Breast epithelium (tissue), 4 donors: ENCODE measurements at regions not wholly inside any gene's neighbourhood (a gene's known extent, or its start where the extent isn't known, plus 50 kb on each side); places are given as distances from the start of the nearest gene placed in this dataset.

Experiments used
- DNase-seq, 2 donors: peaks; one replicate each; pipeline ENCODE4 v3.0.0-alpha.2; 2019; ENCODE audit warnings: low spot score in 2 of 2
- H3K27ac ChIP-seq, 2 donors: fragments of 200-600 bp; sonication (generic) in 1 of 2; one replicate each; pipeline ENCODE4 v1.5.1; 2016 to 2019; ENCODE audit warnings: mild to moderate bottlenecking in 1 of 2
- H3K27me3 ChIP-seq, 2 donors: fragments of 200-600 bp; sonication (generic) in 1 of 2; one replicate each; pipeline versions ENCODE4 v1.5.1 to v1.6.0; 2017 to 2019; ENCODE audit warnings: control low read depth in 1 of 2, mild to moderate bottlenecking in 1 of 2
- H3K36me3 ChIP-seq: fragments of 200-600 bp; one replicate; pipeline ENCODE4 v1.5.1; 2019
- H3K4me1 ChIP-seq, 2 donors: fragments of 200-600 bp; sonication (generic); one replicate each; pipeline ENCODE4 v1.5.1; 2016 to 2019; ENCODE audit warnings: control low read depth in 1 of 2
- H3K4me3 ChIP-seq, 3 donors: fragments of 200-600 bp; sonication (generic); 1 replicate in 2 of 3; 2 replicates in 1 of 3; pipeline ENCODE4 v1.5.1; 2016 to 2019; ENCODE audit warnings: mild to moderate bottlenecking in 3 of 3, moderate library complexity in 2 of 3
- H3K9me3 ChIP-seq, 2 donors: fragments of 200-600 bp; sonication (generic) in 1 of 2; one replicate each; pipeline ENCODE4 v1.5.1; 2016 to 2019; ENCODE audit warnings: control low read depth in 1 of 2
- CTCF ChIP-seq, 3 donors: fragments of 450-650 bp; IDR thresholded peaks; one replicate each; pipeline ENCODE4 v1.5.1; 2016 to 2017; ENCODE audit warnings: antibody characterized with exemption in 3 of 3, mild to moderate bottlenecking in 3 of 3, moderate library complexity in 3 of 3
- POLR2A ChIP-seq: fragments of 450-650 bp; IDR thresholded peaks from one replicate; pipeline ENCODE4 v1.6.1; 2016; ENCODE audit warnings: antibody characterized with exemption, mild to moderate bottlenecking, moderate library complexity
- POLR2AphosphoS5 ChIP-seq, 3 donors: sonication (generic); formaldehyde crosslinking; IDR thresholded peaks; one replicate each; pipeline ENCODE4 v1.6.1; 2017; ENCODE audit warnings: antibody characterized with exemption in 3 of 3
- intact Hi-C: fragments of 100-400 bp; cut with DNase I; formaldehyde crosslinking; loops from one replicate; pipeline ENCODE4 v1.15.1; 2023; ENCODE audit warnings: low total_unique reads

DNA sequence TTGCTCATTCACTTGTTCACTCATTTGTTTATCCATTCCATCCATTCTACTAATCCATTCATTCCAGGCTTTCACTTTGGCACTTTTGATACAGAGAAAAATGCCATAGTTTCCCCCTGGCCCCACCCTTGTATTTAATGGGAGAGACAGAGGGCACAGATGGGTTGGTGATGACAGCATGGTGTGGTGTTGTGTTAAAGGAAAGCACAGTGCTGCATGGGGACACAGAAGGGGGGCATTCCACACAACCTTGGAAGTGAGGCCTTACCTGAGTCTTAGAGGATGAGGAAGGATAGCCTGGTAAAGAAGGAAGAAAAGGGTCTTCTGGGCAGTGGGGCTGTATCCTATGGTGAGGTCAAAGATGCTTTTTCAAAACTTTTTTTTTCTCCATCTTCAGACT lies 248.5 kb upstream of the C11orf87 start:
- Histone ChIP-seq H3K36me3 (no peaks in the 10 kb centered on the region), H3K4me1 (no peaks in the 10 kb centered on the region), H3K27ac (no peak overlapping the region), H3K27me3 (no peaks in the 10 kb centered on the region), H3K4me3 (no peak overlapping the region), H3K9me3 (no peaks in the 10 kb centered on the region)
- no peak for DNase-seq
- TF ChIP-seq CTCF (IDR thresholded peaks at IDR 0.05) = no peak
- TF ChIP-seq POLR2AphosphoS5 (IDR thresholded peaks at IDR 0.05) = no peak
- TF ChIP-seq POLR2A = no peak
- intact Hi-C loops = no loop called here

DNA sequence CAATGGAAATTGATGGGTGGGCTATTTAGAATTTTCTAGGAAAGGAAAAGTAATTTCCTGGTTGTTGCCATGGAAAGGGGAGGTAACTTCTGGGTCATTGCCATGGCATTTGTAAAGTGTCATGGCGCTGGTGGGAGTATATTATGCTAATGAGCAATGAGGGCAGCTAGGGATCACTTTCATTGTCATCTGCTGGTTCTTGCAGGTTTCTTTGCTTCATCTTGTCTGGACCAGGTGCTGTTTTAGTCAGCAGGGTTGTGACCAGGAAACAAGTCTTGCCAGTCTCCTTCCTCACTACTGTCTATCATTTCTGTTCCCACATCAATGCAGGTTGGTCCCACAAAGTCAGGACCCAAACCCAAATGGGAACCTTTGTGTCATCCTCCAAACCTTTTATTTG lies 237.6 kb upstream of the C11orf87 start:
- intact Hi-C loops = no loop called here
- Histone ChIP-seq H3K4me1 (no peaks in the 10 kb centered on the region), H3K27ac (no peak overlapping the region), H3K27me3 (no peaks in the 10 kb centered on the region), H3K9me3 (peaks cover 0 to 9% of the 10 kb centered on the region in 2 donors), H3K36me3 (no peaks in the 10 kb centered on the region), H3K4me3 (no peak overlapping the region)
- DNase-seq = no peak
- TF ChIP-seq POLR2AphosphoS5 (IDR thresholded peaks at IDR 0.05) = no peak

DNA sequence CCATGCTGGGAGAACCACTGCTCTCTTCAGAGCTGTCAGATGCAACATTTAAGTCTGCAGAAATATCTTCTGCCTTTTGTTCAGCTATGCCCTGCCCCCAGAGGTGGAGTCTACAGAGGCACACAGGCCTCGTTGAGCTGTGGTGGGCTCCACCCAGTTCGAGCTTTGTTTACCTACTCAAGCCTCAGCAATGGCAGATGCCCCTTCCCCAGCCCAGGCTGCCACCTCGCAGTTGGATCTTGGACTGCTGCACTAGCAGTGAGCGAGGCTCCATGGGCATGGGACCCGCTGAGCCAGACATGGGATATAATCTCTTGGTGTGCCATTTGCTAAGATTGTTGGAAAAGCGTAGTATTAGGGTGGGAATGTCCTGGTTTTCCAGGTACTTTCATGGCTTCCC lies 229.1 kb upstream of the C11orf87 start:
- H3K36me3 ChIP-seq = no peaks in the 10 kb centered on the region
- intact Hi-C loops = no loop called here
- DNase-seq = no peak
- H3K9me3 ChIP-seq = peaks cover 5 to 20% of the 10 kb centered on the region in 2 donors
- TF ChIP-seq POLR2A (no peak), POLR2AphosphoS5 (IDR thresholded peaks at IDR 0.05) (no peak), CTCF (IDR thresholded peaks at IDR 0.05) (no peak)
- no peak overlapping the region for H3K4me3 ChIP-seq
- no peaks in the 10 kb centered on the region for H3K4me1 ChIP-seq
- no peaks in the 10 kb centered on the region for H3K27me3 ChIP-seq
- H3K27ac ChIP-seq = no peak overlapping the region

DNA sequence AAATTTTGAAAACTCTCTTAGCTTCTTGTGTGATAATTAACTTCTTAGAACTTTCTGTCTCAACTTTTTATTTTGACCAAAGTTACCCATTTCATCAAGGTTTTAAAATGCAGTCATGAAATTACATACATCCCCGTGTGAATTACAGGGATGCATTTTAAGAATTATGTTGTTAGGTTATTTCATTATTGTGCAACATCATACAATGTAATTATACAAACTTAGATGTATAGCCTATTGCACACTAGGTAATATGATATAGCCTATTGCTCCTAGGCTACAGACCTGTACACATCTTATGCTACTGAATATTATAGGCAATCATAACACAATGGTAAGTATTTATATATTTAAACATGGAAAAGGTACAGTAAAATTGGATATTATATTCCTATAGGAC lies 228.1 kb upstream of the C11orf87 start:
- DNase-seq = no peak
- no peaks in the 10 kb centered on the region for H3K27me3 ChIP-seq
- intact Hi-C loops = no loop called here

DNA sequence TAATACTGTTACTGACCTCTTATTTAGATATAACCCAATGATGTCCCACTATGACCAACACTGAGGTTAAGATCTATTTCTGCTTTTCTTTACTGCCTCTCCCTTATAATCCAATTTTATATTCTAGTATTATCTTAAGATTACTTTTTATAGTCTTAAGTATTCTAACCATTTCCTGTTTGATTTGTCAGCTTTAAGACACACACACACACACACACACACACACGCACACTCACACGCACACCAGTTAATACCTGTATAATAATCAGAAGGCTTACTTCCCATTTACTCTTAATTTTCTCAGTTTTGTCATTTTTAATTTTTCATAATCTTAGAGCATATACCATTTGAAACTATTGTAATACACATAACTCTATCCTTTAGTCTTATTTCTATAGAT lies 226.0 kb upstream of the C11orf87 start:
- Histone ChIP-seq H3K27ac (no peak overlapping the region), H3K4me1 (no peaks in the 10 kb centered on the region), H3K4me3 (no peak overlapping the region), H3K27me3 (no peaks in the 10 kb centered on the region), H3K9me3 (peaks cover 5 to 17% of the 10 kb centered on the region in 2 donors), H3K36me3 (no peaks in the 10 kb centered on the region)
- intact Hi-C loops = no loop called here
- no peak for TF ChIP-seq POLR2A
- no peak for TF ChIP-seq CTCF (IDR thresholded peaks at IDR 0.05)
- TF ChIP-seq POLR2AphosphoS5 (IDR thresholded peaks at IDR 0.05) = no peak
- DNase-seq = no peak

More for the DNA sequence above, 228.1 kb upstream of the C11orf87 start:
- no peak for TF ChIP-seq POLR2AphosphoS5 (IDR thresholded peaks at IDR 0.05)
- TF ChIP-seq POLR2A = no peak
- TF ChIP-seq CTCF (IDR thresholded peaks at IDR 0.05) = no peak
- Histone ChIP-seq H3K27ac (no peak overlapping the region), H3K9me3 (peaks cover 5 to 20% of the 10 kb centered on the region in 2 donors), H3K4me3 (no peak overlapping the region), H3K36me3 (no peaks in the 10 kb centered on the region), H3K4me1 (no peaks in the 10 kb centered on the region)

GRCh38 chr11:109197656-109198055 lies 224.3 kb upstream of the C11orf87 start:
- no peaks in the 10 kb centered on the region for H3K36me3 ChIP-seq
- H3K27me3 ChIP-seq = no peaks in the 10 kb centered on the region
- no peak for TF ChIP-seq POLR2A
- TF ChIP-seq CTCF (IDR thresholded peaks at IDR 0.05) = no peak
- no peak for TF ChIP-seq POLR2AphosphoS5 (IDR thresholded peaks at IDR 0.05)
- H3K4me3 ChIP-seq = no peak overlapping the region
- peaks cover under 1 to 4% of the 10 kb centered on the region in 2 donors for H3K9me3 ChIP-seq
- intact Hi-C loops = no loop called here
- no peaks in the 10 kb centered on the region for H3K4me1 ChIP-seq
- no peak overlapping the region for H3K27ac ChIP-seq
- no peak for DNase-seq
